Heart left ventricle (tissue), 13 donors: ENCODE measurements at regions not wholly inside any gene's neighbourhood (a gene's known extent, or its start where the extent isn't known, plus 50 kb on each side); places are given as distances from the start of the nearest gene placed in this dataset.

Experiments
- CTCF ChIP-seq, 12 donors: fragments of 200-600 bp; sonication (generic) in 4 of 12; IDR thresholded peaks; one replicate each; pipeline versions ENCODE4 v1.5.0 to v1.8.0; 2018 to 2022; ENCODE audit warnings: antibody characterized with exemption in 12 of 12, mild to moderate bottlenecking in 5 of 12
- POLR2A ChIP-seq, 2 donors: fragments of 450-650 bp; IDR thresholded peaks; one replicate each; pipeline ENCODE4 v1.6.1; 2017; ENCODE audit warnings: antibody characterized with exemption in 2 of 2, mild to moderate bottlenecking in 2 of 2, moderate library complexity in 2 of 2
- donor health status: ischemic (EF 13 %, LVEDD 7.1; RV severe dilation, severe dysfunction).
- donor health status: DM: no; HTN: yes; CAD: no.
- donor health status: DM: no; HTN: no; CAD: no.
- donor health status: ischemic (EF 25% LVEDD 6.9; RV normal size, moderate dysfunction).
- donor health status: ischemic (EF 25% LVEDD 5.7; RV mildly dilated, moderate dysfunction).
- donor health status: ischemic (EF 35%, LVEDD 5.7; RV mildly dilated, moderate dysfunction).
- donor health status: nonischemic (EF 11% LVEDD 7.7; RV severe dilation, severe dysfunction).
- donor health status: DM: yes; HTN: yes; CAD: no.
- donor health status: PGD.
- donor health status: ischemic (EF 29% LVEDD 5.4; RV normal size, mild dysfunction).
- donor health status: nonischemic (EF 23%, LVEDD 6.1; RV moderate dilation, normal function).

DNA sequence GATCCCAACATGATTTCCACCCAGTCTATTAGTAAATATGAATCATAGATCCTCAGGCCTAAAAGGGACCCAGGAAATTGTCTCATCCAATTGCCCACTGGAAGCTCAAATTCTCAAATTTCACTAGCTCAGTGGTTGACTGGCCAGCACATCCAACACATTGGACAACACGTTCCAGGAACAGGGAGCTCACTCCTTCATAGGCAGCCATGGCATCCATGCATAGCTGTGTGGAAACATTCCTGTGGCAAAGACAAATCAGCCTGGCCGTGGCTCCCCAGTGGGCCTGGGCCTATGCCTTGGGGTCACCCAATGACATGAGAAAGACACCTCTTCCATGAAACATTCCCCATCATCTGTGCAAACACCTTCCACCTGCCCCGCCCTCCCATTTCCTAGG, 261.1 kb downstream of the ANAPC1 start:
- no peak for TF ChIP-seq POLR2A (IDR thresholded peaks at IDR 0.05)
- TF ChIP-seq CTCF (IDR thresholded peaks at IDR 0.05), result no peak
